Thoracic aorta (tissue), 2 donors: ENCODE measurements at regions not wholly inside any gene's neighbourhood (a gene's known extent, or its start where the extent isn't known, plus 50 kb on each side); places are given as distances from the start of the nearest gene placed in this dataset.
A peak's percentile ranks its signal among the peaks of the same experiment; 100 is the strongest.

Experiments
- ATAC-seq: fragments of 150-250 bp; one replicate; pipeline ENCODE4 v1.8.0; 2017; ENCODE audit warnings: low read depth; ENCODE audit not compliant: insufficient number of reproducible peaks, low FRiP score
- DNase-seq: peaks from one replicate; pipeline ENCODE4 v3.0.0-alpha.2; 2020; ENCODE audit warnings: low spot score
- H3K27ac ChIP-seq, 2 donors: fragments of 200-600 bp; sonication (generic); 1 replicate in 1 of 2; 2 replicates in 1 of 2; pipeline ENCODE4 v1.5.1; 2016; ENCODE audit warnings: mild to moderate bottlenecking in 2 of 2, moderate library complexity in 2 of 2
- H3K27me3 ChIP-seq: fragments of 200-600 bp; sonication (generic); replicated peaks from 2 replicates; pipeline ENCODE4 v1.6.0; 2016; ENCODE audit warnings: mild to moderate bottlenecking; ENCODE audit not compliant: insufficient read depth
- H3K36me3 ChIP-seq: fragments of 200-600 bp; sonication (generic); one replicate; pipeline ENCODE4 v1.5.1; 2016
- H3K4me1 ChIP-seq, 2 donors: fragments of 200-600 bp; sonication (generic); 1 replicate in 1 of 2; 2 replicates in 1 of 2; pipeline versions ENCODE4 v1.5.1 to v1.6.0; 2016; ENCODE audit warnings: low read depth in 2 of 2, mild to moderate bottlenecking in 1 of 2; ENCODE audit not compliant: control insufficient read depth in 1 of 2
- H3K4me3 ChIP-seq: fragments of 200-600 bp; sonication (generic); 2 replicates; pipeline ENCODE4 v1.5.1; 2016; ENCODE audit warnings: mild to moderate bottlenecking
- H3K9me3 ChIP-seq: fragments of 200-600 bp; sonication (generic); 2 replicates; pipeline ENCODE4 v1.5.1; 2016
- TF ChIP-seq, protein P1 (sequence below): fragments of 200-600 bp; sonication (generic); IDR thresholded peaks from one replicate; pipeline ENCODE4 v1.5.1; 2019; ENCODE audit warnings: antibody characterized with exemption

DNA sequence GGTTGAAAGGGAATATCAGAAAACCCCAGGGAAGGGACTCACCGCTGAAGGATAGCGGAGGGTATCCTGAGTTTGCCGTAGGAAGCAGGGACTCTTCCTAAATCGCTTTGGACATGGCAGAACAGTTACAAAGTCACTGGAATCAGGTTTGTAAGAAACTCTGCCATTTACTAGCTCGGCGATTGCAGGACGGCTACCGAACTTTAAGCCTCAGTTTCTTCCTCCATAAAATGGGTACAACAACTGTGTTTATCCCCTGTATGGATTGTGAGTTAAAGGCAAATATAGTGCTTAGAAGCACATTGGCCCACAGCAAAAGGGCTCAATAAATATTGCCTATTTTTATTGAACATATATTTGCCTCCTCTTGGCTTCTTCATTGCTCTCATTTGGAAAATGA is 90.6 kb downstream of the MAF start:
- TF ChIP-seq, protein P1, sequence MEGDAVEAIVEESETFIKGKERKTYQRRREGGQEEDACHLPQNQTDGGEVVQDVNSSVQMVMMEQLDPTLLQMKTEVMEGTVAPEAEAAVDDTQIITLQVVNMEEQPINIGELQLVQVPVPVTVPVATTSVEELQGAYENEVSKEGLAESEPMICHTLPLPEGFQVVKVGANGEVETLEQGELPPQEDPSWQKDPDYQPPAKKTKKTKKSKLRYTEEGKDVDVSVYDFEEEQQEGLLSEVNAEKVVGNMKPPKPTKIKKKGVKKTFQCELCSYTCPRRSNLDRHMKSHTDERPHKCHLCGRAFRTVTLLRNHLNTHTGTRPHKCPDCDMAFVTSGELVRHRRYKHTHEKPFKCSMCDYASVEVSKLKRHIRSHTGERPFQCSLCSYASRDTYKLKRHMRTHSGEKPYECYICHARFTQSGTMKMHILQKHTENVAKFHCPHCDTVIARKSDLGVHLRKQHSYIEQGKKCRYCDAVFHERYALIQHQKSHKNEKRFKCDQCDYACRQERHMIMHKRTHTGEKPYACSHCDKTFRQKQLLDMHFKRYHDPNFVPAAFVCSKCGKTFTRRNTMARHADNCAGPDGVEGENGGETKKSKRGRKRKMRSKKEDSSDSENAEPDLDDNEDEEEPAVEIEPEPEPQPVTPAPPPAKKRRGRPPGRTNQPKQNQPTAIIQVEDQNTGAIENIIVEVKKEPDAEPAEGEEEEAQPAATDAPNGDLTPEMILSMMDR, result no peak
- Histone ChIP-seq H3K27me3 (no peaks in the 10 kb centered on the region), H3K9me3 (no peaks in the 10 kb centered on the region), H3K4me3 (no peak overlapping the region), H3K27ac (peak overlapping the region; percentile 4 to 27), H3K4me1 (peaks cover 9 to 17% of the 10 kb centered on the region in 2 donors), H3K36me3 (no peaks in the 10 kb centered on the region)
- no peak for ATAC-seq
- no peak for DNase-seq

DNA sequence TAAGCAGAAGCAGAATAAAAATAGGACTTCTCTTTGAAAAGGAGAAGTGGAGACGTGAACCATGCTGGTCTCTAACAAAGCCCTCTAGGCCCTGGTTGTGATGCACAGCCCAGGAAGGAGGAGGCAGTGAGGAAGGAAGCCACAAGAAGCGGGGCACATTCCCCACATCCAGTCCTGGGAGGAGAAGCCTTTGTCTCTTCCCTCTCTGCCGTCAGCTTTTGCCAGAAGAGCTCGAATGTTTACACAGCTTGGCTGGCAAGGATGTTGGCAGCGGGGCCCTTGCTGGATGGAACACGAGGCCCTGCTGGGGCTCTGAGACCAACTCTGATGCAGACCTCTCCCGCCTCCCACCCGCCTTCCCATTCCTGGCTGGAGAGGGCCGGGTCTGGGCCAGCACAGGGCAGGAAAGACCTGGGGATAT is 91.3 kb downstream of the MAF start:
- Histone ChIP-seq H3K27ac (peak overlapping the region; percentile 4 to 27), H3K27me3 (no peaks in the 10 kb centered on the region), H3K36me3 (no peaks in the 10 kb centered on the region), H3K4me1 (peaks cover 9 to 17% of the 10 kb centered on the region in 2 donors), H3K9me3 (no peaks in the 10 kb centered on the region), H3K4me3 (no peak overlapping the region)
- TF ChIP-seq, protein P1, result no peak
- DNase-seq (peak; percentile 10), ATAC-seq (no peak)

DNA sequence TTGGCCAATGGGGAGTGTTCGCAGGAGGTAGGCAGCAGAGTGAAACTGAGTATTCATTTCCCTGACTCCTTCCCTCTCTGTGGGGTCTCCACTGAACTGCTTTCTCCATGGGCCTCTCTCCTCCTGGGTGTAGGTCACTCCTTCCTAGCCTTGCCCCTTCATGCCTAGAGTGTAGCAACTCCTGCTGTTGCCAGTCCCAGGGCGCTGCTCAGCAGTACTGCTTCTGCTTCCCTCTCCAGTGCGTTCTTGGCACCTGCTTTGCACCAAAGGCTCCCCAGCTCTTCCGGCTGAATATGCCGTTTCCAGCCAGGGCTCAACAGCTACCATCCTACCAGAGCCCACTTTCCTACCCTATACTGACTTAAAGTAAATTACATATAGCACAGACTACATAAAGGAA is 92.2 kb downstream of the MAF start:
- Histone ChIP-seq H3K4me3 (no peak overlapping the region), H3K27ac (no peak overlapping the region)

DNA sequence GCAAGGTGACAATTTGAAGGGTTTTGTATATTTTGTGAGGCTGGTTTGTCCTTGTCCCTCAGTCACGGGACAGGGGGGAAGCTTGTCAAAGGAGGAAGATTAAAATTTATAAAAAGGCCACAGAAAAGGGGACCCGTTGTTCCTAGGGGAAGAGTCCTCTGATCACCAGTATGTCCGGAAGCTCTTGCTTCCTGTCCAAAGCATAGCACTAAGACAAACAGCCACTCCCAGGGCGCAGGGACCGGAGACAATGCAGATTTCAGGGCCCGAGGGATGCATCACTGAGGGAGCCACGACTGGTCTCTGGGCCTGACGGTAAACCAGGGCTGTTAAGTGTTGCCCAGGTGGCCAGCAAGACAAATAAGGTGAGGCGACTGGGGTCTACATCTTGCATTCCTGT is 95.2 kb downstream of the MAF start:
- H3K27me3 ChIP-seq, result no peaks in the 10 kb centered on the region
- no peaks in the 10 kb centered on the region for H3K9me3 ChIP-seq
- no peak overlapping the region for H3K4me3 ChIP-seq
- DNase-seq (no peak), ATAC-seq (no peak)
- H3K27ac ChIP-seq, result no peak overlapping the region
- peaks cover 9 to 17% of the 10 kb centered on the region in 2 donors for H3K4me1 ChIP-seq
- no peaks in the 10 kb centered on the region for H3K36me3 ChIP-seq
- TF ChIP-seq, protein P1, result no peak

More for the DNA sequence above, 92.2 kb downstream of the MAF start:
- ATAC-seq (no peak), DNase-seq (no peak)
- Histone ChIP-seq H3K36me3 (no peaks in the 10 kb centered on the region), H3K4me1 (peaks cover 9 to 17% of the 10 kb centered on the region in 2 donors), H3K9me3 (no peaks in the 10 kb centered on the region), H3K27me3 (no peaks in the 10 kb centered on the region)
- TF ChIP-seq, protein P1, result no peak

DNA sequence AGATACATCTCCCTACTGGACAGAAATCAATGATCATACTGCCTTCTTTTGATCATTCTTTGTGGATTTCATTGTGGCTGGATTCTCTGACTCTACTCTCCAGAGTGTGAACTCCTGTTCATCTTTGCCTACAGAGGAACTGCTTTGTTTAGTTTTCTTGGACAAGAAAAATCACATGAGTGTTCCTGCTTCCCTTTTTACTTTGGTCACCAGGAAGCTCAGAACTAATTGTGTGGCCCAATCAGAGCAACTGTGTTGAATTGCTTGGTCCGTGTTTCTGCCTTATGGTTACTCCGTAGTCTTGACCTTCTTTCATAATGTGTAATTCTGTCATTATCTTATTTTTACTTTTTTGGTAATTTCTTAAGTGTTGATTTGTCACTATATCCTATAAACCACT is 97.0 kb downstream of the MAF start:
- ATAC-seq (no peak), DNase-seq (no peak)
- Histone ChIP-seq H3K4me1 (peaks cover 0 to 2% of the 10 kb centered on the region in 2 donors), H3K27ac (no peak overlapping the region), H3K4me3 (no peak overlapping the region), H3K36me3 (no peaks in the 10 kb centered on the region), H3K9me3 (no peaks in the 10 kb centered on the region), H3K27me3 (no peaks in the 10 kb centered on the region)
- TF ChIP-seq, protein P1, result no peak
